ENCODE measurements at regions not wholly inside any gene's neighbourhood (a gene's known extent, or its start where the extent isn't known, plus 50 kb on each side); places are given as distances from the start of the nearest gene placed in this dataset.

GRCh38 chr3:147735616-147736015, 326.5 kb downstream of the ZIC1 start:
- no peak overlapping the region for H3K4me3 ChIP-seq
- no peaks in the 10 kb centered on the region for H3K27me3 ChIP-seq (replicated peaks in 1 of 2; ENCODE audit: control insufficient read depth in 2 of 2, insufficient read depth in 2 of 2, low read length in 1 of 2)
- intact Hi-C loops (cut with micrococcal nuclease; ENCODE audit: unreplicated experiment) (no loop called here), in situ Hi-C loops (cut with MboI) (no loop called here)
- ATAC-seq (no peak), DNase-seq (ENCODE audit: low read depth, low spot score) (no peak), FAIRE-seq (no peak)
- no peaks in the 10 kb centered on the region for H3K9me3 ChIP-seq (replicated peaks; ENCODE audit: control insufficient read depth, insufficient read depth, low read length)
- no peak for TF ChIP-seq E2F8 (IDR thresholded peaks at IDR 0.05; ENCODE audit: low read depth, partially characterized antibody)
- TF ChIP-seq BCL3 (IDR thresholded peaks at IDR 0.05; ENCODE audit: borderline replicate concordance, insufficient read depth, low read depth, low read length, poor library complexity, severe bottlenecking) = no peak
- no peak for TF ChIP-seq FOXK2 (IDR thresholded peaks at IDR 0.05)
- TF ChIP-seq NFYB (IDR thresholded peaks at IDR 0.05; ENCODE audit: insufficient read depth, low read depth, low read length) = no peak
- no peak for TF ChIP-seq RB1 (IDR thresholded peaks at IDR 0.05; ENCODE audit: borderline replicate concordance)
- no peak for TF ChIP-seq MEF2A (IDR thresholded peaks at IDR 0.05; ENCODE audit: insufficient read depth, low read depth, low read length)
- TF ChIP-seq SMAD5 (IDR thresholded peaks at IDR 0.05; ENCODE audit: low read depth) = no peak
- no peak for TF ChIP-seq JUNB (IDR thresholded peaks at IDR 0.05)
- TF ChIP-seq IKZF2 (IDR thresholded peaks at IDR 0.05) = no peak
- no peak for TF ChIP-seq RFX5 (IDR thresholded peaks at IDR 0.05; ENCODE audit: low read depth, low read length)
- no peak for TF ChIP-seq SP1 (IDR thresholded peaks at IDR 0.05; ENCODE audit: low read depth, low read length)
- TF ChIP-seq NBN (IDR thresholded peaks at IDR 0.05) = no peak
- TF ChIP-seq YY1 (IDR thresholded peaks at IDR 0.05; ENCODE audit: low read depth, low read length) = no peak
- TF ChIP-seq ZBTB33 (IDR thresholded peaks at IDR 0.05) = no peak
- no TSS peak for BruUV-seq (replicated peaks)
- no peak overlapping the region for H3K4me2 ChIP-seq (ENCODE audit: control insufficient read depth, insufficient read depth)
- H4K20me1 ChIP-seq (ENCODE audit: control insufficient read depth, insufficient read depth) = no peaks in the 10 kb centered on the region
- H3K27ac ChIP-seq (ENCODE audit: control insufficient read depth, insufficient read depth) = no peak overlapping the region
- SMC1A ChIA-PET (ENCODE audit: uncharacterized antibody, unreplicated experiment) = no interaction called here
- H3K9ac ChIP-seq (ENCODE audit: control insufficient read depth, insufficient read depth, low read length) = no peak overlapping the region
- no peaks in the 10 kb centered on the region for H3K4me1 ChIP-seq (ENCODE audit: control insufficient read depth, insufficient read depth, low read length)
- H3K79me2 ChIP-seq (ENCODE audit: control insufficient read depth, insufficient read depth, low read length) = no peaks in the 10 kb centered on the region
- RAD21 ChIA-PET (ENCODE audit: unreplicated experiment) = no interaction called here
- WGBS (ENCODE audit: insufficient coverage, insufficient replicate concordance, low lambda C conversion rate, missing lambda C conversion rate) = 0% methylated on average over 3 of the region's 3 CpGs
- H2AFZ ChIP-seq (ENCODE audit: control insufficient read depth, low read depth, low read length) = no peak overlapping the region
- POLR2A ChIA-PET = no interaction called here
- H3K36me3 ChIP-seq (ENCODE audit: control insufficient read depth in 2 of 2, insufficient read depth in 2 of 2, low read length in 1 of 2) = no peaks in the 10 kb centered on the region
- CTCF ChIA-PET = no interaction called here
